H9 (cell line): ENCODE measurements at regions not wholly inside any gene's neighbourhood (a gene's known extent, or its start where the extent isn't known, plus 50 kb on each side); places are given as distances from the start of the nearest gene placed in this dataset.

Experiments
- DNase-seq: peaks from one replicate; pipeline ENCODE4 v3.0.0-alpha.2; 2017
- H2AFZ ChIP-seq: one replicate; pipeline ENCODE4 v1.6.1; 2013; ENCODE audit warnings: mild to moderate bottlenecking, low read length, control low read depth, moderate library complexity
- H2AK5ac ChIP-seq: 2 replicates; pipeline ENCODE4 v1.6.1; 2013; ENCODE audit warnings: low read length, control low read depth, mixed read lengths; ENCODE audit not compliant: insufficient read length
- H2BK120ac ChIP-seq: one replicate; pipeline ENCODE4 v1.6.1; 2013; ENCODE audit warnings: low read depth, mild to moderate bottlenecking, low read length, control low read depth, inconsistent platforms; ENCODE audit not compliant: poor library complexity, severe bottlenecking
- H2BK12ac ChIP-seq: 2 replicates; pipeline ENCODE4 v1.6.1; 2013; ENCODE audit warnings: low read length, control low read depth, mixed read lengths, low read depth; ENCODE audit not compliant: insufficient read length
- H2BK15ac ChIP-seq: 2 replicates; pipeline ENCODE4 v1.6.1; 2013; ENCODE audit warnings: low read depth, low read length, control low read depth
- H2BK20ac ChIP-seq: one replicate; pipeline ENCODE4 v1.6.1; 2013; ENCODE audit warnings: low read depth, mild to moderate bottlenecking, low read length, control low read depth, inconsistent platforms; ENCODE audit not compliant: poor library complexity, severe bottlenecking
- H2BK5ac ChIP-seq: 2 replicates; pipeline ENCODE4 v1.6.1; 2013; ENCODE audit warnings: low read length, control low read depth, mixed read lengths; ENCODE audit not compliant: insufficient read length
- H3K14ac ChIP-seq: 2 replicates; pipeline ENCODE4 v1.6.1; 2013; ENCODE audit warnings: low read length, control low read depth; ENCODE audit not compliant: insufficient read depth
- H3K18ac ChIP-seq: 2 replicates; pipeline ENCODE4 v1.6.1; 2013; ENCODE audit warnings: low read depth, mild to moderate bottlenecking, mixed read lengths, low read length, control low read depth; ENCODE audit not compliant: insufficient read length
- H3K23ac ChIP-seq: 2 replicates; pipeline ENCODE4 v1.6.1; 2013; ENCODE audit warnings: low read length, control low read depth, mixed read lengths, low read depth; ENCODE audit not compliant: insufficient read length
- H3K23me2 ChIP-seq: 2 replicates; pipeline ENCODE4 v1.6.1; 2013; ENCODE audit warnings: low read depth, mild to moderate bottlenecking, mixed read lengths, low read length, control low read depth; ENCODE audit not compliant: insufficient read length, poor library complexity, severe bottlenecking
- H3K27ac ChIP-seq: 2 replicates; pipeline ENCODE4 v1.5.1; 2013; ENCODE audit warnings: low read length, control low read depth, mixed read lengths, low read depth; ENCODE audit not compliant: insufficient read length
- H3K27me3 ChIP-seq: 2 replicates; pipeline ENCODE4 v1.6.1; 2013; ENCODE audit warnings: low read length, control low read depth, inconsistent platforms; ENCODE audit not compliant: insufficient read depth
- H3K4ac ChIP-seq: 2 replicates; pipeline ENCODE4 v1.6.1; 2013; ENCODE audit warnings: low read depth, mild to moderate bottlenecking, control low read depth, inconsistent platforms, low read length, moderate library complexity
- H3K4me1 ChIP-seq: 2 replicates; pipeline ENCODE4 v1.6.1; 2013; ENCODE audit warnings: low read length, control low read depth, inconsistent platforms; ENCODE audit not compliant: insufficient read depth
- H3K4me2 ChIP-seq: 2 replicates; pipeline ENCODE4 v1.6.1; 2013; ENCODE audit warnings: low read length, control low read depth, mixed read lengths; ENCODE audit not compliant: insufficient read length, insufficient read depth
- H3K56ac ChIP-seq: 2 replicates; pipeline ENCODE4 v1.6.1; 2013; ENCODE audit warnings: low read depth, mild to moderate bottlenecking, mixed read lengths, low read length, control low read depth; ENCODE audit not compliant: insufficient read length
- H3K79me1 ChIP-seq: 2 replicates; pipeline ENCODE4 v1.6.1; 2013; ENCODE audit warnings: low read depth, mild to moderate bottlenecking, moderate library complexity, low read length, control low read depth, inconsistent platforms; ENCODE audit not compliant: insufficient read depth, poor library complexity, severe bottlenecking
- H3K79me2 ChIP-seq: 2 replicates; pipeline ENCODE4 v1.6.1; 2013; ENCODE audit warnings: low read length, control low read depth, inconsistent platforms; ENCODE audit not compliant: insufficient read depth
- H3K9ac ChIP-seq: 2 replicates; pipeline ENCODE4 v1.6.1; 2013; ENCODE audit warnings: low read length, control low read depth, mixed read lengths; ENCODE audit not compliant: insufficient read length; ENCODE audit errors: extremely low read depth
- H3K9me3 ChIP-seq: one replicate; pipeline ENCODE4 v1.6.1; 2013; ENCODE audit warnings: low read depth, low read length, inconsistent platforms; ENCODE audit not compliant: control insufficient read depth
- H3T11ph ChIP-seq: one replicate; pipeline ENCODE4 v1.6.1; 2013; ENCODE audit warnings: mild to moderate bottlenecking, low read length, control low read depth, inconsistent platforms
- H4K20me1 ChIP-seq: one replicate; pipeline ENCODE4 v1.6.1; 2013; ENCODE audit not compliant: control insufficient read depth, insufficient read length, insufficient read depth
- H4K5ac ChIP-seq: 2 replicates; pipeline ENCODE4 v1.6.1; 2013; ENCODE audit warnings: low read depth, mild to moderate bottlenecking, mixed read lengths, low read length, control low read depth; ENCODE audit not compliant: insufficient read length
- H4K8ac ChIP-seq: replicated peaks from 2 replicates; pipeline ENCODE4 v1.6.1; 2013; ENCODE audit warnings: low read length, control low read depth, mixed read lengths, low read depth; ENCODE audit not compliant: insufficient read length
- H4K91ac ChIP-seq: 2 replicates; pipeline ENCODE4 v1.6.1; 2013; ENCODE audit warnings: low read depth, mild to moderate bottlenecking, moderate library complexity, mixed read lengths, low read length, control low read depth; ENCODE audit not compliant: insufficient read length
- H3K27ac Mint-ChIP-seq, 3 experiments: 2 replicates in 2 of 3; 3 replicates in 1 of 3; pipeline ENCODE4 v1.8.0; 2020 to 2021; ENCODE audit warnings: mixed read lengths in 3 of 3, mild to moderate bottlenecking in 1 of 3, moderate library complexity in 1 of 3
- H3K27me3 Mint-ChIP-seq: 2 replicates; pipeline ENCODE4 v1.8.0; 2021; ENCODE audit warnings: low read depth, mild to moderate bottlenecking, moderate library complexity, mixed read lengths
- H3K36me3 Mint-ChIP-seq, 3 experiments: 2 replicates in 2 of 3; 3 replicates in 1 of 3; pipeline ENCODE4 v1.8.0; 2020 to 2021; ENCODE audit warnings: low read depth in 3 of 3, mixed read lengths in 3 of 3; ENCODE audit not compliant: insufficient read depth in 1 of 3
- H3K4me1 Mint-ChIP-seq, 2 experiments: 2 replicates each; pipeline ENCODE4 v1.8.0; 2020; ENCODE audit warnings: mixed read lengths in 2 of 2
- H3K4me3 Mint-ChIP-seq, 2 experiments: 2 replicates in 1 of 2; 3 replicates in 1 of 2; pipeline ENCODE4 v1.8.0; 2020 to 2021; ENCODE audit warnings: mild to moderate bottlenecking in 2 of 2, mixed read lengths in 2 of 2, moderate library complexity in 1 of 2
- H3K9me3 Mint-ChIP-seq, 2 experiments: 2 replicates in 1 of 2; 3 replicates in 1 of 2; pipeline ENCODE4 v1.8.0; 2020; ENCODE audit warnings: mild to moderate bottlenecking in 2 of 2, mixed read lengths in 2 of 2, moderate library complexity in 1 of 2
- WGBS: extraction: QIAGEN DNeasy Blood & Tissue Kit; methylation state at CpG from one replicate; pipeline ENCODE4 v1.1.7; 2013; ENCODE audit warnings: missing lambda C conversion rate, low lambda C conversion rate, mixed read lengths; ENCODE audit not compliant: insufficient read length; ENCODE audit errors: extremely low coverage; 5-methylcytosine and 5-hydroxymethylcytosine counted together
- TF ChIP-seq, protein P1 (sequence below): fragments of 200-600 bp; sonication (generic); conservative IDR thresholded peaks from 3 replicates; pipeline ENCODE4 v1.8.0; 2021; ENCODE audit warnings: antibody characterized with exemption, mild to moderate bottlenecking

DNA sequence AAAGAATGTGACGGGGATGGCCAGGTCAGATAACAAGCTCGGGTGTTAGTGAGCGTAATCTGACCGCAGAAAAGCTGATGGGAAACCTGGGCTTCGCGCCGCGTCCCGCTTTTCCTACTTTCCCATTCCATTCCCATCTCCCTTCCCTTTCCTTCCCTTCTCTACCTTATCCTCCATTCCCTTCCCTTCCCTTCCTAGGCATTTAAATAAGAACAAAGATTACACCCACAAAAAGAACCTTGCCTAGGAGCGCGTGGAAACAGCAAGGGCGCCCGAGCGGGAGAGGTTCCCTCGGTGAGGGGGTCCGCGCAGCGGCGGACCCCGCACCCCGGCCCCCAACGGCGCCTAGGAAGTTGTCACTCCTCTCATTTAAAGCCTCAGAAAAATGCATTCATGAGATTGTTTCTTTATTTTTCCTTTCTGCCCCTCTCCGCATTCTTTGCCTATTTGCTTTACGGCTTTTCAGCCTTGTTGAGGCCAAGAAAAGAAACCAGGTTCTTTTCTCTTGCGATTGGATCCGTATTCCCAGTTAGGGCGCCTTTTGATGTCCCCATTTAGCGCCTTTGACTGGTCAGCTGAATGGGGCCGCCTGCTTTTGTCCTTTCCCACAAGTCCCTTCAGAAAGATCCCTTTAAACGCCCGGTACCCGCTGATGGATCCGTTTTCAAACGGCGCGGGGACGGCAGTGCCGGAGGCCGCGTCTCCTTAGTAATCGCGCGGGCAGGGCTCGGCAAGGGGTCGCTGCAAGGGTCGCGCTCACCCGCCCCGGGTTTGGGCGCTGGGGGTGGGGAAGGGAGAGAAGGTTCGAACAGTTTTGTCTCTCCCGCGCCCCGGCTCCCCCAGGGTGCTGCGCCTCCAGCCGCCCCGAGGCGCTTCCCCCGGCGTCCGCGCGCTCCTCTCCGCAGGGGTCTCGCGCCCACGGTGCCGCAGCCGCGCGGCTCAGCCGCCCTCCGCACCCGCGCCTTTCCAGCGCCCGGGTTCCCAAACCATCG, 54.1 kb upstream of the TMEM33 start:
- Histone ChIP-seq H4K5ac (no peak overlapping the region), H3K23ac (no peak overlapping the region), H4K91ac (no peak overlapping the region), H3K4ac (no peak overlapping the region), H2BK15ac (no peak overlapping the region), H3K9me3 (no peaks in the 10 kb centered on the region), H2AK5ac (no peak overlapping the region), H3K18ac (no peak overlapping the region), H2AFZ (no peak overlapping the region), H3K4me2 (peak overlapping the region; percentile 21), H2BK12ac (no peak overlapping the region), H3K56ac (no peak overlapping the region), H2BK120ac (no peak overlapping the region), H3K27me3 (peaks cover 87% of the 10 kb centered on the region), H3K79me2 (no peaks in the 10 kb centered on the region), H3K27ac (no peak overlapping the region), H3K79me1 (no peaks in the 10 kb centered on the region), H3K9ac (no peak overlapping the region), H3K4me1 (no peaks in the 10 kb centered on the region; the same call in 1 of the 2 replicates), H3K14ac (no peak overlapping the region), H3K23me2 (peaks cover 14% of the 10 kb centered on the region), H2BK5ac (no peak overlapping the region), H4K8ac (no peak overlapping the region), H4K20me1 (no peaks in the 10 kb centered on the region), H3T11ph (no peak overlapping the region), H2BK20ac (no peak overlapping the region)
- Mint-ChIP-seq H3K4me1 (peaks cover 22 to 40% of the 10 kb centered on the region in 2 experiments), H3K4me3 (peak overlapping the region; percentile 32 to 73; a peak in 4 of 5 replicates), H3K27me3 (peaks cover 100% of the 10 kb centered on the region), H3K36me3 (peaks cover 0 to 2% (median 0%) of the 10 kb centered on the region in 3 experiments; a peak in 1 of 7 replicates), H3K27ac (no peak overlapping the region), H3K9me3 (no peaks in the 10 kb centered on the region; a peak in 1 of 5 replicates)
- no CpG with 5 or more reads among the region's 79 CpGs for WGBS
- peak; percentile 41 for DNase-seq
- TF ChIP-seq, protein P1, sequence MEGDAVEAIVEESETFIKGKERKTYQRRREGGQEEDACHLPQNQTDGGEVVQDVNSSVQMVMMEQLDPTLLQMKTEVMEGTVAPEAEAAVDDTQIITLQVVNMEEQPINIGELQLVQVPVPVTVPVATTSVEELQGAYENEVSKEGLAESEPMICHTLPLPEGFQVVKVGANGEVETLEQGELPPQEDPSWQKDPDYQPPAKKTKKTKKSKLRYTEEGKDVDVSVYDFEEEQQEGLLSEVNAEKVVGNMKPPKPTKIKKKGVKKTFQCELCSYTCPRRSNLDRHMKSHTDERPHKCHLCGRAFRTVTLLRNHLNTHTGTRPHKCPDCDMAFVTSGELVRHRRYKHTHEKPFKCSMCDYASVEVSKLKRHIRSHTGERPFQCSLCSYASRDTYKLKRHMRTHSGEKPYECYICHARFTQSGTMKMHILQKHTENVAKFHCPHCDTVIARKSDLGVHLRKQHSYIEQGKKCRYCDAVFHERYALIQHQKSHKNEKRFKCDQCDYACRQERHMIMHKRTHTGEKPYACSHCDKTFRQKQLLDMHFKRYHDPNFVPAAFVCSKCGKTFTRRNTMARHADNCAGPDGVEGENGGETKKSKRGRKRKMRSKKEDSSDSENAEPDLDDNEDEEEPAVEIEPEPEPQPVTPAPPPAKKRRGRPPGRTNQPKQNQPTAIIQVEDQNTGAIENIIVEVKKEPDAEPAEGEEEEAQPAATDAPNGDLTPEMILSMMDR: no peak
